ENCODE measurements at regions not wholly inside any gene's neighbourhood (a gene's known extent, or its start where the extent isn't known, plus 50 kb on each side); places are given as distances from the start of the nearest gene placed in this dataset.

DNA sequence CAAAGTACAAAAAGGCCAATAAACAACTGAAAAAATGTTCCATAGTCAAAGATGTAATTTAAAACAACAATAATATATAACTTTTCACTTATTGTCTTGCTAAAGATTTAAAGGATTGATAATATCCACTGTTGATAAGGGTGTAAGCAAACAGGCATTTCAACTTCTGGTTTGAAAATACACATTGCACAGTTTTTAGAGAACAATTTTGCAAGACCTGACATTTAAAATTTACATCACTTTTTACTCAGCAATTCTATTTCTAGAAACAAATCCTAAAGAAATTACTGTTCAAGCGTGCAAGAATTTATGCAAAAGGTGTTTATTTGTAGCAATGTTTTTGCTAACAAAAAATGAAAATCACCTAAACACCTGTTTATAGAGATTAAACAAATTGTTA is 120.4 kb downstream of the TDRD15 start:
- BruUV-seq (replicated peaks) = no TSS peak
- intact Hi-C loops (cut with micrococcal nuclease; ENCODE audit: unreplicated experiment) (no loop called here), in situ Hi-C loops (cut with HindIII; ENCODE audit: low pct_unique_long_range_greater_than_20kb, low sequenced_read_pairs) (no loop called here)
- Histone ChIP-seq H3K4me1 (ENCODE audit: control insufficient read depth, insufficient read depth, low read length) (no peaks in the 10 kb centered on the region), H3K27ac (ENCODE audit: low read length) (no peak overlapping the region), H3K27me3 (ENCODE audit: control insufficient read depth, insufficient read depth, low read length) (no peaks in the 10 kb centered on the region), H3K9me3 (ENCODE audit: control insufficient read depth, insufficient read depth, low read depth, low read length) (no peaks in the 10 kb centered on the region), H3K4me3 (ENCODE audit: low read depth in 2 of 2, low read length in 2 of 2) (no peak overlapping the region), H3K36me3 (ENCODE audit: control insufficient read depth, insufficient read depth, low read length) (no peaks in the 10 kb centered on the region)
- ChIA-PET POLR2A (no interaction called here), CTCF (no interaction called here)
- TF ChIP-seq POLR2AphosphoS5 (IDR thresholded peaks at IDR 0.05; ENCODE audit: low read depth, low read length) = no peak
- no peak for TF ChIP-seq SIN3A (IDR thresholded peaks at IDR 0.05; ENCODE audit: borderline replicate concordance, insufficient read depth, low read depth, low read length)
- TF ChIP-seq, protein P1, sequence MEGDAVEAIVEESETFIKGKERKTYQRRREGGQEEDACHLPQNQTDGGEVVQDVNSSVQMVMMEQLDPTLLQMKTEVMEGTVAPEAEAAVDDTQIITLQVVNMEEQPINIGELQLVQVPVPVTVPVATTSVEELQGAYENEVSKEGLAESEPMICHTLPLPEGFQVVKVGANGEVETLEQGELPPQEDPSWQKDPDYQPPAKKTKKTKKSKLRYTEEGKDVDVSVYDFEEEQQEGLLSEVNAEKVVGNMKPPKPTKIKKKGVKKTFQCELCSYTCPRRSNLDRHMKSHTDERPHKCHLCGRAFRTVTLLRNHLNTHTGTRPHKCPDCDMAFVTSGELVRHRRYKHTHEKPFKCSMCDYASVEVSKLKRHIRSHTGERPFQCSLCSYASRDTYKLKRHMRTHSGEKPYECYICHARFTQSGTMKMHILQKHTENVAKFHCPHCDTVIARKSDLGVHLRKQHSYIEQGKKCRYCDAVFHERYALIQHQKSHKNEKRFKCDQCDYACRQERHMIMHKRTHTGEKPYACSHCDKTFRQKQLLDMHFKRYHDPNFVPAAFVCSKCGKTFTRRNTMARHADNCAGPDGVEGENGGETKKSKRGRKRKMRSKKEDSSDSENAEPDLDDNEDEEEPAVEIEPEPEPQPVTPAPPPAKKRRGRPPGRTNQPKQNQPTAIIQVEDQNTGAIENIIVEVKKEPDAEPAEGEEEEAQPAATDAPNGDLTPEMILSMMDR (IDR thresholded peaks at IDR 0.05) = no peak
- TF ChIP-seq, protein P2, sequence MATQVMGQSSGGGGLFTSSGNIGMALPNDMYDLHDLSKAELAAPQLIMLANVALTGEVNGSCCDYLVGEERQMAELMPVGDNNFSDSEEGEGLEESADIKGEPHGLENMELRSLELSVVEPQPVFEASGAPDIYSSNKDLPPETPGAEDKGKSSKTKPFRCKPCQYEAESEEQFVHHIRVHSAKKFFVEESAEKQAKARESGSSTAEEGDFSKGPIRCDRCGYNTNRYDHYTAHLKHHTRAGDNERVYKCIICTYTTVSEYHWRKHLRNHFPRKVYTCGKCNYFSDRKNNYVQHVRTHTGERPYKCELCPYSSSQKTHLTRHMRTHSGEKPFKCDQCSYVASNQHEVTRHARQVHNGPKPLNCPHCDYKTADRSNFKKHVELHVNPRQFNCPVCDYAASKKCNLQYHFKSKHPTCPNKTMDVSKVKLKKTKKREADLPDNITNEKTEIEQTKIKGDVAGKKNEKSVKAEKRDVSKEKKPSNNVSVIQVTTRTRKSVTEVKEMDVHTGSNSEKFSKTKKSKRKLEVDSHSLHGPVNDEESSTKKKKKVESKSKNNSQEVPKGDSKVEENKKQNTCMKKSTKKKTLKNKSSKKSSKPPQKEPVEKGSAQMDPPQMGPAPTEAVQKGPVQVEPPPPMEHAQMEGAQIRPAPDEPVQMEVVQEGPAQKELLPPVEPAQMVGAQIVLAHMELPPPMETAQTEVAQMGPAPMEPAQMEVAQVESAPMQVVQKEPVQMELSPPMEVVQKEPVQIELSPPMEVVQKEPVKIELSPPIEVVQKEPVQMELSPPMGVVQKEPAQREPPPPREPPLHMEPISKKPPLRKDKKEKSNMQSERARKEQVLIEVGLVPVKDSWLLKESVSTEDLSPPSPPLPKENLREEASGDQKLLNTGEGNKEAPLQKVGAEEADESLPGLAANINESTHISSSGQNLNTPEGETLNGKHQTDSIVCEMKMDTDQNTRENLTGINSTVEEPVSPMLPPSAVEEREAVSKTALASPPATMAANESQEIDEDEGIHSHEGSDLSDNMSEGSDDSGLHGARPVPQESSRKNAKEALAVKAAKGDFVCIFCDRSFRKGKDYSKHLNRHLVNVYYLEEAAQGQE (IDR thresholded peaks at IDR 0.05; ENCODE audit: insufficient read depth in 1 of 2, low read depth in 2 of 2, low read length in 1 of 2) = no peak
- TF ChIP-seq TCF7L2 (IDR thresholded peaks at IDR 0.05; ENCODE audit: low read depth, low read length) = no peak
- ATAC-seq (no peak), DNase-seq (ENCODE audit: low read depth, low spot score) (no peak)

DNA sequence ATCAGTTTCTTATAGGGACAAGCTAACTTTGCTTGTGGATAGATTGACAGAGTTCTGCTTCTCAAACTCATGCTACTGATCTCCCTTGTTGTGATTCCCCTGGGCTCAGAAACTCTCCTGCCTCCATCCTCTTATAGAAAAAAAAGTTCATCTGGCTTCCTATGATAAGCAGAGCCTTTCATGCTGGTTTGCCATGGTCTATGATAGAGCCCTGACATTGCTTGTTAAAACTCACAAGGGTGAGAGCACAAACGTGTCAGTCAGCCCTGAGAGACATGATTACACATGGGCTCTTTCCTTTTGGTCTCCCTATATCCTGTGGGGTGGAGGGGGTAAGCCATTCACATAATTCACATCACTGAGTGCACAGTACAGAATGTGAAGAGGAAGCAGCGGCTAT is 121.8 kb downstream of the TDRD15 start:
- in situ Hi-C loops (cut with HindIII; ENCODE audit: low pct_unique_long_range_greater_than_20kb, low sequenced_read_pairs) (no loop called here), intact Hi-C loops (cut with micrococcal nuclease; ENCODE audit: unreplicated experiment) (no loop called here)
- Histone ChIP-seq H3K27ac (ENCODE audit: low read length) (no peak overlapping the region), H3K4me1 (ENCODE audit: control insufficient read depth, insufficient read depth, low read length) (no peaks in the 10 kb centered on the region), H3K27me3 (ENCODE audit: control insufficient read depth, insufficient read depth, low read length) (no peaks in the 10 kb centered on the region), H3K9me3 (ENCODE audit: control insufficient read depth, insufficient read depth, low read depth, low read length) (no peaks in the 10 kb centered on the region), H3K36me3 (ENCODE audit: control insufficient read depth, insufficient read depth, low read length) (no peaks in the 10 kb centered on the region), H3K4me3 (ENCODE audit: low read depth in 2 of 2, low read length in 2 of 2) (no peak overlapping the region)
- no peak for ATAC-seq
- POLR2A ChIA-PET = no interaction called here
- no peak for TF ChIP-seq TCF7L2 (IDR thresholded peaks at IDR 0.05; ENCODE audit: low read depth, low read length)
- no peak for TF ChIP-seq SIN3A (IDR thresholded peaks at IDR 0.05; ENCODE audit: borderline replicate concordance, insufficient read depth, low read depth, low read length)
- TF ChIP-seq POLR2AphosphoS5 (IDR thresholded peaks at IDR 0.05; ENCODE audit: low read depth, low read length) = no peak
- TF ChIP-seq, protein P1 (IDR thresholded peaks at IDR 0.05) = no peak
- TF ChIP-seq, protein P2 (IDR thresholded peaks at IDR 0.05; ENCODE audit: insufficient read depth in 1 of 2, low read depth in 2 of 2, low read length in 1 of 2) = no peak
- CTCF ChIA-PET = no interaction called here
- BruUV-seq (replicated peaks) = no TSS peak
- DNase-seq (ENCODE audit: low read depth, low spot score) = no peak

Measured in Panc1 (cell line).